Adrenal gland (tissue), 9 donors: ENCODE measurements at regions not wholly inside any gene's neighbourhood (a gene's known extent, or its start where the extent isn't known, plus 50 kb on each side); places are given as distances from the start of the nearest gene placed in this dataset.

Experiments
- DNase-seq, 7 donors: peaks; one replicate each; pipeline ENCODE4 v3.0.0-alpha.2; 2019 to 2020
- H3K27ac ChIP-seq, 5 donors: fragments of 200-600 bp; sonication (generic) in 4 of 5; 1 replicate in 3 of 5; 2 replicates in 2 of 5; pipeline versions ENCODE4 v1.5.1 to v1.8.0; 2016 to 2020; ENCODE audit warnings: mild to moderate bottlenecking in 1 of 5
- H3K27me3 ChIP-seq: fragments of 200-600 bp; 2 replicates; pipeline ENCODE4 v1.8.0; 2021
- H3K36me3 ChIP-seq, 2 donors: fragments of 200-600 bp; replicated peaks in 1 of 2; 1 replicate in 1 of 2; 2 replicates in 1 of 2; pipeline versions ENCODE4 v1.5.1 to v1.8.0; 2018 to 2022
- H3K4me1 ChIP-seq, 2 donors: fragments of 200-600 bp; replicated peaks in 1 of 2; 1 replicate in 1 of 2; 2 replicates in 1 of 2; pipeline versions ENCODE4 v1.5.1 to v1.8.0; 2018 to 2021
- H3K4me3 ChIP-seq, 4 donors: fragments of 200-600 bp; sonication (generic) in 3 of 4; one replicate each; pipeline ENCODE4 v1.5.1; 2016 to 2018
- H3K9me3 ChIP-seq, 3 donors: fragments of 200-600 bp; sonication (generic) in 1 of 3; replicated peaks in 1 of 3; 1 replicate in 2 of 3; 2 replicates in 1 of 3; pipeline versions ENCODE4 v1.5.1 to v1.8.0; 2016 to 2021
- POLR2A ChIP-seq, 2 donors: fragments of 450-650 bp; IDR thresholded peaks; one replicate each; pipeline ENCODE4 v1.6.1; 2017; ENCODE audit warnings: antibody characterized with exemption in 2 of 2, mild to moderate bottlenecking in 2 of 2, moderate library complexity in 1 of 2
- WGBS, 4 donors: extraction: QIAGEN DNeasy Blood & Tissue Kit in 2 of 4; methylation state at CpG; one replicate each; pipeline versions ENCODE4 v1.1.5 to v1.1.7; 2013 to 2017; 5-methylcytosine and 5-hydroxymethylcytosine counted together
- intact Hi-C, 2 donors: fragments of 100-400 bp; cut with DNase I; formaldehyde crosslinking; loops; one replicate each; pipeline versions ENCODE4 v1.14.1 to v1.15.0; 2022 to 2023
- TF ChIP-seq, protein P1 (sequence below), 6 experiments: fragments of 450-650 bp in 4 of 6; fragments of 200-600 bp in 2 of 6; sonication (generic) in 1 of 6; IDR thresholded peaks; 1 replicate in 5 of 6; 2 replicates in 1 of 6; pipeline versions ENCODE4 v1.5.1 to v1.8.0; 2016 to 2021; ENCODE audit warnings: antibody characterized with exemption in 6 of 6, mild to moderate bottlenecking in 2 of 6, moderate library complexity in 1 of 6
- donor health status: healthy with polysubstance abuse.
- donor health status: Bipolar disorder and iron deficiency.
- donor health status: DM: yes; HTN: yes; CAD: no.
- donor health status: DM: no; HTN: no; CAD: no.
- donor health status: DM: no; HTN: no; CAD: no.

DNA sequence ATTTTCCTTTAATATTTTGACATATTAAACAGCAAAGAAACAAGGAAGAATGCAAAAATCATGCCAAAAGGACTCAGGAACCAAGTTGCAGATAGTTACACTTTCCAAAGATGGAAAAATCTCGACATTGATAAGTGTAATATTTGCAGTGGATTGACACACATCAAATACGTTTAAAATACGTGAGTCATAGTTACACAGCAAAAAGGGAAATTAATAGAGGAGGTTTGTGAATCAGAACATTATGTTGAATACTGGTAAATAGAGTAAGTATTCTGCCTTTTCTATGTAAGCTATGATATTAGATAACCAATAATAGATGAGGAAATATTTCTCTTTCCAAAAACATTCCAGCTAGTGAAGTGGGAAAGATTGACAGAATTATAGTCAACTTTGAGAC lies 1761.3 kb upstream of the IGFBP7 start:
- TF ChIP-seq, protein P1, sequence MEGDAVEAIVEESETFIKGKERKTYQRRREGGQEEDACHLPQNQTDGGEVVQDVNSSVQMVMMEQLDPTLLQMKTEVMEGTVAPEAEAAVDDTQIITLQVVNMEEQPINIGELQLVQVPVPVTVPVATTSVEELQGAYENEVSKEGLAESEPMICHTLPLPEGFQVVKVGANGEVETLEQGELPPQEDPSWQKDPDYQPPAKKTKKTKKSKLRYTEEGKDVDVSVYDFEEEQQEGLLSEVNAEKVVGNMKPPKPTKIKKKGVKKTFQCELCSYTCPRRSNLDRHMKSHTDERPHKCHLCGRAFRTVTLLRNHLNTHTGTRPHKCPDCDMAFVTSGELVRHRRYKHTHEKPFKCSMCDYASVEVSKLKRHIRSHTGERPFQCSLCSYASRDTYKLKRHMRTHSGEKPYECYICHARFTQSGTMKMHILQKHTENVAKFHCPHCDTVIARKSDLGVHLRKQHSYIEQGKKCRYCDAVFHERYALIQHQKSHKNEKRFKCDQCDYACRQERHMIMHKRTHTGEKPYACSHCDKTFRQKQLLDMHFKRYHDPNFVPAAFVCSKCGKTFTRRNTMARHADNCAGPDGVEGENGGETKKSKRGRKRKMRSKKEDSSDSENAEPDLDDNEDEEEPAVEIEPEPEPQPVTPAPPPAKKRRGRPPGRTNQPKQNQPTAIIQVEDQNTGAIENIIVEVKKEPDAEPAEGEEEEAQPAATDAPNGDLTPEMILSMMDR (IDR thresholded peaks at IDR 0.05) = no peak
- TF ChIP-seq POLR2A (IDR thresholded peaks at IDR 0.05) = no peak
- no peaks in the 10 kb centered on the region for H3K27me3 ChIP-seq
- H3K27ac ChIP-seq = no peak overlapping the region
- peaks cover 0 to 5% (median 2%) of the 10 kb centered on the region in 3 donors for H3K9me3 ChIP-seq
- intact Hi-C loops = no loop called here
- H3K4me1 ChIP-seq = no peaks in the 10 kb centered on the region
- no peak overlapping the region for H3K4me3 ChIP-seq
- DNase-seq = no peak
- no peaks in the 10 kb centered on the region for H3K36me3 ChIP-seq
- 74 to 80% (median 76%) methylated on average over 3 of the region's 3 CpGs for WGBS, 4 donors

DNA sequence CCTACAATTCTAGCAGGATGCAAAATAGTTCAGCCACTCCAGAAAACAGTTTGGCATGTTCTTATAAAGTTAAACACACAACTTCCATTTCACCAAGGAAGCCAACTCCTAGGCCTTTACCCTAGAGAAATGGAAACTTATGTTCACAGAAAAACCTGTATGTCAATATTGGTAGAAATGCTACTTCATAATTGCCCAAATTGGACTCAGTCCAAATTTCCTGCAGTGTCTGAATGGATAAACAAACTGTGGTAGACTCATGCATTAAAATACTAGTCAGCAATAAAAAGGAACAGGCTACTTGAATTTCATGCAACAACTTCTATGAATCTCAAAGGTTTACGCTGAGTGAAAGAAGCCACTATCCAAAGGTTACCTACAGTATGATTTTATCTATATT lies 1738.8 kb upstream of the IGFBP7 start:
- intact Hi-C loops = no loop called here
- no peaks in the 10 kb centered on the region for H3K4me1 ChIP-seq
- no peaks in the 10 kb centered on the region for H3K36me3 ChIP-seq
- no peaks in the 10 kb centered on the region for H3K27me3 ChIP-seq
- DNase-seq = no peak
- H3K27ac ChIP-seq = no peak overlapping the region
- no peak for TF ChIP-seq POLR2A (IDR thresholded peaks at IDR 0.05)
- TF ChIP-seq, protein P1 (IDR thresholded peaks at IDR 0.05) = no peak
- WGBS, 4 donors = 88 to 100% (median 92%) methylated on average over 1 of the region's 1 CpG
- H3K4me3 ChIP-seq = no peak overlapping the region
- no peaks in the 10 kb centered on the region for H3K9me3 ChIP-seq

DNA sequence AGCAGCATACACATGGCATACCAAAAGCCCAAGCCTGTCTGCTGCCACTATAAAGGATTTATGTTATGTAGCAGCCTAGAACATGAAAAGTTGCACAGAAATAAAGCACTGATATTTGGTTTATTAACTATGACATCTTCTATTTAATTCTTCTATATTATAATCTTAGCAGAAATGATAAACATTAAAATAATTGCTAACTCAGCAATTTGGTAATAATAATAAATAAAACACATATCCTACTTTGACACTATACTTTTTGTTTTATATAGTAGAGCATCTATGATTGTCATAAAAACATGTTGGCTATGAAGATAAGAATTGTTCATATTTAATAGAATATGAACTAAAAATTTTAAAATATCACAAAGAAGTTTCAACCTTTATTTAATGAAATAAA lies 1733.3 kb upstream of the IGFBP7 start:
- no peak for DNase-seq
- Histone ChIP-seq H3K27me3 (no peaks in the 10 kb centered on the region), H3K9me3 (no peaks in the 10 kb centered on the region), H3K4me3 (no peak overlapping the region), H3K4me1 (no peaks in the 10 kb centered on the region), H3K36me3 (no peaks in the 10 kb centered on the region), H3K27ac (no peak overlapping the region)
- intact Hi-C loops = no loop called here
- TF ChIP-seq POLR2A (IDR thresholded peaks at IDR 0.05) = no peak
- TF ChIP-seq, protein P1 (IDR thresholded peaks at IDR 0.05) = no peak

GRCh38 chr4:58833126-58833525 lies 1722.9 kb upstream of the IGFBP7 start:
- intact Hi-C loops = no loop called here
- no peaks in the 10 kb centered on the region for H3K27me3 ChIP-seq
- H3K4me3 ChIP-seq = no peak overlapping the region
- 27 to 70% (median 53%) methylated on average over 1 of the region's 1 CpG for WGBS, 4 donors
- no peaks in the 10 kb centered on the region for H3K9me3 ChIP-seq
- TF ChIP-seq, protein P1 (IDR thresholded peaks at IDR 0.05) = no peak
- TF ChIP-seq POLR2A (IDR thresholded peaks at IDR 0.05) = no peak
- H3K36me3 ChIP-seq = no peaks in the 10 kb centered on the region
- H3K27ac ChIP-seq = no peak overlapping the region
- no peak for DNase-seq
- no peaks in the 10 kb centered on the region for H3K4me1 ChIP-seq
